NCI-H2227 (cell line): ENCODE measurements at regions not wholly inside any gene's neighbourhood (a gene's known extent, or its start where the extent isn't known, plus 50 kb on each side); places are given as distances from the start of the nearest gene placed in this dataset.
A peak's percentile ranks its signal among the peaks of the same experiment; 100 is the strongest.

Experiments
- DNase-seq: peaks from one replicate; lab custom pipeline; 2025; ENCODE audit not compliant: unreplicated experiment; lab: John Stamatoyannopoulos, UW

GRCh38 chr13:34408640-34409039, 533.4 kb upstream of the NBEA start:
- no peak for DNase-seq

GRCh38 chr13:34409496-34410182, 532.4 kb upstream of the NBEA start:
- no peak for DNase-seq

- no peak for DNase-seq
Observed at GRCh38 chr13:34410678-34411077, 531.4 kb upstream of the NBEA start.

GRCh38 chr13:34411177-34411576, 530.9 kb upstream of the NBEA start:
- DNase-seq: no peak

- DNase-seq: no peak
Observed at GRCh38 chr13:34411894-34412293, 530.2 kb upstream of the NBEA start.

- DNase-seq: no peak
Observed at GRCh38 chr13:34412295-34412694, 529.8 kb upstream of the NBEA start.

GRCh38 chr13:34412817-34413375, 529.2 kb upstream of the NBEA start:
- DNase-seq: no peak

- DNase-seq: no peak
Observed at GRCh38 chr13:34413538-34414210, 528.4 kb upstream of the NBEA start.

- DNase-seq: no peak
Observed at GRCh38 chr13:34414616-34415015, 527.5 kb upstream of the NBEA start.

GRCh38 chr13:34416971-34417380, 525.1 kb upstream of the NBEA start:
- no peak for DNase-seq

GRCh38 chr13:34417896-34418295, 524.2 kb upstream of the NBEA start:
- DNase-seq: no peak

GRCh38 chr13:34419025-34419424, 523.0 kb upstream of the NBEA start:
- peak; percentile 9 for DNase-seq

- DNase-seq: no peak
Observed at GRCh38 chr13:34419755-34420154, 522.3 kb upstream of the NBEA start.

- no peak for DNase-seq
Observed at GRCh38 chr13:34420702-34421346, 521.2 kb upstream of the NBEA start.

- DNase-seq: no peak
Observed at GRCh38 chr13:34421347-34421719, 520.7 kb upstream of the NBEA start.

GRCh38 chr13:34421858-34422475, 520.1 kb upstream of the NBEA start:
- no peak for DNase-seq

GRCh38 chr13:34422956-34423355, 519.1 kb upstream of the NBEA start:
- no peak for DNase-seq

GRCh38 chr13:34425327-34425949, 516.6 kb upstream of the NBEA start:
- DNase-seq: no peak

GRCh38 chr13:34428911-34429310, 513.2 kb upstream of the NBEA start:
- no peak for DNase-seq

- DNase-seq: no peak
Observed at GRCh38 chr13:34430294-34430693, 511.8 kb upstream of the NBEA start.
